ENCODE measurements at regions not wholly inside any gene's neighbourhood (a gene's known extent, or its start where the extent isn't known, plus 50 kb on each side); places are given as distances from the start of the nearest gene placed in this dataset.

- no peak for TF ChIP-seq CTCF (IDR thresholded peaks at IDR 0.05)
- TF ChIP-seq POLR2A (IDR thresholded peaks at IDR 0.05): no peak
Observed at GRCh38 chr1:98457248-98457647, 204.3 kb upstream of the SNX7 start.
